GM12878 (cell line): ENCODE measurements at regions not wholly inside any gene's neighbourhood (a gene's known extent, or its start where the extent isn't known, plus 50 kb on each side); places are given as distances from the start of the nearest gene placed in this dataset.

Experiments
- BCL11A ChIP-seq: IDR thresholded peaks from 2 replicates; pipeline ENCODE4 v1.6.1; 2011; ENCODE audit warnings: low read depth, low read length
- BHLHE40 ChIP-seq, 2 experiments: fragments of 450-650 bp in 1 of 2; IDR thresholded peaks; 2 replicates each; pipeline ENCODE4 v1.6.1; 2011 to 2017; ENCODE audit warnings: low read depth in 2 of 2, borderline replicate concordance in 1 of 2, improper control_type of control experiment in 1 of 2, low read length in 1 of 2, mild to moderate bottlenecking in 1 of 2
- E2F4 ChIP-seq: IDR thresholded peaks from 2 replicates; pipeline ENCODE4 v1.6.1; 2012; ENCODE audit warnings: low read depth, low read length, improper control_type of control experiment
- EP300 ChIP-seq, 2 experiments: fragments of 150-350 bp in 1 of 2; IDR thresholded peaks; 2 replicates each; pipeline ENCODE4 v1.6.1; 2011 to 2012; ENCODE audit warnings: low read depth in 2 of 2, low read length in 2 of 2, borderline replicate concordance in 1 of 2, improper control_type of control experiment in 1 of 2, inconsistent platforms in 1 of 2; ENCODE audit not compliant: control insufficient read depth in 1 of 2
- EZH2 ChIP-seq: IDR thresholded peaks from 2 replicates; pipeline ENCODE4 v1.6.1; 2012; ENCODE audit warnings: low read depth, mild to moderate bottlenecking, control low read depth, inconsistent platforms, low read length, borderline replicate concordance; ENCODE audit not compliant: control insufficient read depth
- HSF1 ChIP-seq: fragments of 150-350 bp; IDR thresholded peaks from 2 replicates; pipeline ENCODE4 v1.6.1; 2014; ENCODE audit warnings: mild to moderate bottlenecking, low read depth, low read length
- IKZF2 ChIP-seq, 2 experiments: fragments of 450-650 bp; IDR thresholded peaks; 2 replicates each; pipeline ENCODE4 v1.6.1; 2017; ENCODE audit warnings: mild to moderate bottlenecking in 2 of 2, moderate library complexity in 2 of 2
- JUNB ChIP-seq: IDR thresholded peaks from 2 replicates; pipeline ENCODE4 v1.6.1; 2016; ENCODE audit warnings: antibody characterized with exemption, mild to moderate bottlenecking
- NFXL1 ChIP-seq: fragments of 450-650 bp; IDR thresholded peaks from 2 replicates; pipeline ENCODE4 v1.6.1; 2017; ENCODE audit warnings: antibody characterized with exemption, mild to moderate bottlenecking, borderline replicate concordance
- NKRF ChIP-seq: fragments of 450-650 bp; conservative IDR thresholded peaks from 2 replicates; pipeline ENCODE4 v1.6.1; 2017; ENCODE audit warnings: mild to moderate bottlenecking, moderate library complexity
- NR2F1 ChIP-seq: fragments of 450-650 bp; conservative IDR thresholded peaks from 2 replicates; pipeline ENCODE4 v1.6.1; 2017; ENCODE audit warnings: mild to moderate bottlenecking
- POLR2AphosphoS2 ChIP-seq: IDR thresholded peaks from 2 replicates; pipeline ENCODE4 v1.6.1; 2011; ENCODE audit warnings: low read depth, mild to moderate bottlenecking, low read length, improper control_type of control experiment, moderate library complexity
- RAD21 ChIP-seq: IDR thresholded peaks from 2 replicates; pipeline ENCODE4 v1.6.1; 2011; ENCODE audit warnings: mild to moderate bottlenecking, low read depth, low read length, moderate library complexity; ENCODE audit not compliant: insufficient read depth
- REST ChIP-seq: IDR thresholded peaks from 2 replicates; pipeline ENCODE4 v1.6.1; 2012; ENCODE audit warnings: mild to moderate bottlenecking, low read depth, low read length
- RUNX3 ChIP-seq: IDR thresholded peaks from 2 replicates; pipeline ENCODE4 v1.6.1; 2012; ENCODE audit warnings: low read length, inconsistent platforms
- SIN3A ChIP-seq: IDR thresholded peaks from 2 replicates; pipeline ENCODE4 v1.6.1; 2012; ENCODE audit warnings: low read depth, low read length, improper control_type of control experiment
- SMAD5 ChIP-seq: IDR thresholded peaks from 2 replicates; pipeline ENCODE4 v1.6.1; 2016; ENCODE audit warnings: antibody characterized with exemption, low read depth
- SMARCA5 ChIP-seq: fragments of 450-650 bp; IDR thresholded peaks from 2 replicates; pipeline ENCODE4 v1.6.1; 2017; ENCODE audit warnings: mild to moderate bottlenecking
- SP1 ChIP-seq: IDR thresholded peaks from one replicate; pipeline ENCODE4 v1.6.1; 2011; ENCODE audit warnings: low read depth, low read length
- SPI1 ChIP-seq: IDR thresholded peaks from 2 replicates; pipeline ENCODE4 v1.6.1; 2011; ENCODE audit warnings: low read depth, mild to moderate bottlenecking, low read length, moderate library complexity, borderline replicate concordance; ENCODE audit not compliant: insufficient read depth
- STAT1 ChIP-seq: fragments of 450-650 bp; conservative IDR thresholded peaks from 2 replicates; pipeline ENCODE4 v1.6.1; 2014; ENCODE audit warnings: antibody characterized with exemption, mild to moderate bottlenecking
- TBL1XR1 ChIP-seq: IDR thresholded peaks from 2 replicates; pipeline ENCODE4 v1.6.1; 2012; ENCODE audit warnings: low read depth, low read length, improper control_type of control experiment
- TCF12 ChIP-seq: IDR thresholded peaks from 2 replicates; pipeline ENCODE4 v1.6.1; 2011; ENCODE audit warnings: low read depth, mild to moderate bottlenecking, low read length
- ZNF384 ChIP-seq: IDR thresholded peaks from 2 replicates; pipeline ENCODE4 v1.6.1; 2012; ENCODE audit warnings: low read depth, mild to moderate bottlenecking, low read length, improper control_type of control experiment, borderline replicate concordance
- ZSCAN29 ChIP-seq: fragments of 450-650 bp; IDR thresholded peaks from 2 replicates; pipeline ENCODE4 v1.6.1; 2017; ENCODE audit warnings: mild to moderate bottlenecking, moderate library complexity

GRCh38 chr2:234426616-234427015, 70.3 kb downstream of the ARL4C start (continued):
- no peak for TF ChIP-seq JUNB
- TF ChIP-seq NFXL1, result no peak
- no peak for TF ChIP-seq HSF1
- peak; percentile 7; the same call in 1 of the 2 replicates for TF ChIP-seq RUNX3
- TF ChIP-seq SMAD5, result no peak
- peak; percentile 53; the same call in 1 of the 2 replicates for TF ChIP-seq NR2F1
- TF ChIP-seq BCL11A, result no peak
- peak; percentile 78 for TF ChIP-seq SPI1
- no peak for TF ChIP-seq SMARCA5
- no peak for TF ChIP-seq EZH2
- TF ChIP-seq STAT1, result no peak
- no peak for TF ChIP-seq BHLHE40 (IDR thresholded peaks at IDR 0.05; ENCODE audit: borderline replicate concordance in 1 of 2, low read depth in 2 of 2, low read length in 1 of 2)
- TF ChIP-seq ZSCAN29, result no peak
- no peak for TF ChIP-seq TBL1XR1
- no peak for TF ChIP-seq SIN3A
- peak in 1 of 2 experiments; percentile 14; a peak in 1 of 4 replicates for TF ChIP-seq EP300 (IDR thresholded peaks at IDR 0.05; ENCODE audit: borderline replicate concordance in 1 of 2, control insufficient read depth in 1 of 2, low read depth in 2 of 2, low read length in 2 of 2)
- no peak for TF ChIP-seq RAD21
- TF ChIP-seq ZNF384, result no peak
- TF ChIP-seq E2F4, result no peak
- TF ChIP-seq REST, result no peak
- TF ChIP-seq POLR2AphosphoS2, result no peak
- no peak for TF ChIP-seq SP1
- TF ChIP-seq NKRF, result no peak
- TF ChIP-seq IKZF2 (IDR thresholded peaks at IDR 0.05), result peak; percentile 19 to 27; a peak in 2 of 4 replicates
- 0 out of 2 replicates have a peak, but pooled peaks have one; percentile 20 for TF ChIP-seq TCF12
